ENCODE measurements at regions not wholly inside any gene's neighbourhood (a gene's known extent, or its start where the extent isn't known, plus 50 kb on each side); places are given as distances from the start of the nearest gene placed in this dataset.

DNA sequence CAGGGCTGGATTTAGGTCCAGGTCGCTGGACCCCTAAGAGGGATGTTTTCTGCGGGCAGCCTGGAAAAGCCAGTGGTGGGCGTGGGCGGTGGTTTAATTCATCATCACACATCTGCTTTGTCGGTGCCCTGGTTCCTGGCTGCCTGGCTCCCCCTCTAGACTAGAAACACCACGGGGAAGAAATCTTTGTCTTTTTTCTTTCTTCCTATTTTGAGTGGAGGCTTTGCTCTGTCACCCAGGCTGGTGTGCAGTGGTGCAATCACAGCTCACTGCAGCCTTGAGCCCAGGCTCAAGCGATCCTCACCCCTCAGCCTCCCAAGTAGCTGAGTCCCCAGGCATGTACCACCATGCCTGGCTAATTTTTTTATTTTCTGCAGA, 86.6 kb upstream of the LINC01488 start:
- DNase-seq = no peak

DNA sequence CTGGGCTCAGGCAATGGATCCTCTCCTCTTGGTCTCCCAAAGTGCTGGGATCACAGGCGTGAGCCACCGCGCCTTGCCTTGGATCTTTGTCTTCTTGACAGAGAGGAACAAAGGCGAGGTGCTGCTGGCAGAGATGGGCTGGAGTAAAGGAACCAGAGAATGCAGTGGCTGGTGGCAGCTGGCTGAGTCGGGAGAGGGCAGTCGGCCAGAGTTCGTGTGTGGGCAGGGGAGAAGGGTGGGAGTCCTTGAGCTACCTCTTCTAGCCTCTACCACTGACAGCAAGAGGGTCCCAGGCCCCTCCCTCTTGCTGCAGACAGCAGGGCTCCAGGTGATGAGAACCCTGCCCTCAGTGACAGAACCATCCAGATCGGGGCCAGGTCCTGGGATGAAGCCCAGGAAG, 86.2 kb upstream of the LINC01488 start:
- DNase-seq = no peak

DNA sequence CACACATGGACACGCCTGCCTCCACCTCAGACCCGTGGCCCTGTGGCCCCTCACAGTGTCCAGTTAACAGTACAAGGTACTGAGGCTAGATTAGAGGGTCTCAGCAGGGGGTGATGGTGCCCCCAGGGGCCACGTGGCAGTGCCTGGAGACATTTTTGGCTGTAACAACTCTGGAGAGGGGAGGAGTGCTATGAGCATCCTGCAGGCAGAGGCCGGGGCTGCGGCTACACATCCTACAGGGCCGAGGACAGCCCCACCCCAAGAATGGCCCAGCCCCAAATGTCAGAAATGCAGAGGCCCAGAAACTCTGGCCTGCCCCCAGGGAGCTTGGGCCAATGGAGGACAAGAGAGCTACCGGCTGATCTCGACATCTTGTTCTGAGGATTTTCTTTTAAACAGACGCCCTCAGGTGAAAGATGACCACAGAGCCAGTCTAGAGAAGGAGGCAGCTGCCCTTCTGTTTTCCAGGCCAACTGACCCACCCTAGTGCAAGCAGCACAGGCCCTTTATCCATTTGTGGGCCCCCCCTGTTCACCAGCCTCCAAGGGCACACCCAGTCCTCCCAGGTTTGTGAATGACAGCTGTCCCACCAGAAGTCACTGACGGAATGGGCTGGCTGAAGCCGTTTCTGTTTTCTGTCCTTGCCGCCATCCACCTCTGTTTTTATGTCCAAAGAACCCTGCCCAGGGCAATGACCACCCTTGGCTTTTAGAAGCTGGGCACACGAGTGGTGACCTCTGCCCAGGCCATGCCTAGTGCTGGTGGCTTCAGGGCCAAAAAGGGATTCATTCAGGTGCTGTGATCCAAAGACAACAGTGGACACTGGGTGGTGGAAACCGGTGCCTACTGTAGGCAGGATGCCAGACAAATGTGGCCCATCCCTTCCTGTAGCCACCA, 85.2 kb upstream of the LINC01488 start:
- no peak for DNase-seq

DNA sequence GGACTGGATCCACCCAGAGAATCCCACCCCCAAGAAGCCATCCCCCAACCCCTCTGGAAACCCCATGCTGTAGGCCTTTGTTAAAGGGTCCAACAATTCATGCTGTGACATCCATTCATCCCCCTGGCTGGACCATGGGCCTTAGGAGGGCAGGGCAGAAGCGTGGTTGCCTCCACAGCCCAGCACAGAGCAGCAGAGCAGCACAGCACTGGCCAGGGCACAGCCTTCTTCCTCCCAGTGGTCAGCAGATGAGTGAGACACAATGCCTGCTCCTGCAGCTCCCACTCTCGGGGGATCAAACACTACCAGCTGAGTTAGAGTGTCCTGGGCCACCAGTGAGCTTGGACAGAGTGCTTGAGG, 84.5 kb upstream of the LINC01488 start:
- no peak for DNase-seq

DNA sequence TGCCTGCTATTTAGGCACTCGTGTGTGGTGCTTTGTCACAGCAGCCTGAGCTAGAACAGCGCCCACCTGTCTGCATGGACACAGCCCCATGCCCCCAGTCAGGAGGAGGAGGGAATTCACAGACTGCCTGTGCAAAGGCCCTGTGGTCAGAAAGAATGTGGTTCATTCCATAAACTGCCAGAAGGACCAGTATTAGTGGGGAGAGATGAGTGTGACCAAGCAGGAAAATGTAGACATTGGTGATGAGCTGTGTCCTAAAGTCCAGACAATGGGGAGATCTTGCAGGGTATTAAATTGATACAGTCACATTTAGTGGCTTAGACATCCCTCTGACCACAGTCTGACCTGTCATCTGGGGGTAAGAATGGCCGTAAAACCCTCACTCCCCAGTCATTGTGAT, 83.7 kb upstream of the LINC01488 start:
- DNase-seq = no peak

DNA sequence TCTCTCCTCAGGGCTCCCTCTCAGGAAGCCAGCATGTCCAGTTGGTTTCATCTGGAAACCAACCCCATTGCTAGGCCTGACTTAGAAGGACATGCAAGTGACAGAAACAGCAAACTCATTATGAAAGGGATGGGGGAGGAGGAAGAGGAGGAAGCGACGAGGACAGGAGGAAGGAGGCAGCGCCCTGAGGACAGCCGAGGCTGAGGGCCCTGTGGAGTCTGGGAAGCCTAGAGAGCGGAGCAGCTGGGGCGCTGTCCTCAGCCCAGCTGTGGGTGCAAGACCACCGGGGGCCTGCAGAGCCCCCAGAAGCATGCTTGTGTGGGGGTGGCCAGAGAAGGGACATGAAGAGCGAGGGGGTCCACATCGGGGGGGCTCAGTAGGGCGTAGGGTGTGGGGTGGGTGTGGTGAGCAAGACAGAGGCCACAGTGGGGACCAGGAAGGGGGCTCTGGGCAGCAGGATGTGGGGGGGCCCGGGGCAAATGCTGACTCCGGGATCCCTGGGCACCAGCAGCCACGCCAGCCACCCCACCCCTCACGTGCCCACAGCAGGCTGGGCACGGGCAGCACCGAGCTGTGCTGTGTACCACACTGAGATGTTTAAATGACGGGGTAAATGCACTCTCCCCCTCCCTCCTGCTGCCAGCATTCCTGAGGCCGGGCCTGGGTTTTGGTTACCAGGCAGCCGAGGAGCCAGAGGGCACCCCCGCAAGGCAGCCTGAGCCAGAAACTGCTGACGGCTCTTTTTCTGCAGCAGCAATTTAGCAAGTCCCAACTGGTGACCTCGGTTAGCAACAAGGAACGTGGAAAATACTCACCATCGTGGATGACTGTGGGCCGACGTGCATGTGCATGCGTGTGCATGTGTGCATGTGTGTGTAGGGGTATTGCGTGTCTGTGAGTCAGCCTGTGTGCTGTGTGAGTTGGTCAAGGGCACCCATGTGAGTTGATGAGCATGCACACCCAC, 82.7 kb upstream of the LINC01488 start:
- DNase-seq = no peak

DNA sequence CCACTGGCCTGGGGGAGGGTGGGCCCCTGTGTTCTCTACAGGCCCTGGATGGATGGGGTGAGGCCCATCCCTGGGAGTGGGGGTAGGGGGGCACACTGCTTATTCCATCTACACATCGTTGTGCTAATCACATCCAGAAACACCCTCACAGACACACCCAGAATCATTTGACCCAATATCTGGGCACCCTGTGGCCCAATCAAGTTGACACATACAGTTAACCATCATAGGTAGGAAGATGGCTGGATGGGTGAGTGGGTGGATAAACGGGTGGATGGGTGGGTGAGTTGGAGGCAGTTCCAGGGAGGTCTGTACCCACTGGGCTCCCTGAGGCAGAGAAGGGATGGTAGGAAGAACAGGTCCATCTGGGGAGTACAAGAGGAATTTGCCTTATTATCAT, 81.3 kb upstream of the LINC01488 start:
- DNase-seq = no peak

DNA sequence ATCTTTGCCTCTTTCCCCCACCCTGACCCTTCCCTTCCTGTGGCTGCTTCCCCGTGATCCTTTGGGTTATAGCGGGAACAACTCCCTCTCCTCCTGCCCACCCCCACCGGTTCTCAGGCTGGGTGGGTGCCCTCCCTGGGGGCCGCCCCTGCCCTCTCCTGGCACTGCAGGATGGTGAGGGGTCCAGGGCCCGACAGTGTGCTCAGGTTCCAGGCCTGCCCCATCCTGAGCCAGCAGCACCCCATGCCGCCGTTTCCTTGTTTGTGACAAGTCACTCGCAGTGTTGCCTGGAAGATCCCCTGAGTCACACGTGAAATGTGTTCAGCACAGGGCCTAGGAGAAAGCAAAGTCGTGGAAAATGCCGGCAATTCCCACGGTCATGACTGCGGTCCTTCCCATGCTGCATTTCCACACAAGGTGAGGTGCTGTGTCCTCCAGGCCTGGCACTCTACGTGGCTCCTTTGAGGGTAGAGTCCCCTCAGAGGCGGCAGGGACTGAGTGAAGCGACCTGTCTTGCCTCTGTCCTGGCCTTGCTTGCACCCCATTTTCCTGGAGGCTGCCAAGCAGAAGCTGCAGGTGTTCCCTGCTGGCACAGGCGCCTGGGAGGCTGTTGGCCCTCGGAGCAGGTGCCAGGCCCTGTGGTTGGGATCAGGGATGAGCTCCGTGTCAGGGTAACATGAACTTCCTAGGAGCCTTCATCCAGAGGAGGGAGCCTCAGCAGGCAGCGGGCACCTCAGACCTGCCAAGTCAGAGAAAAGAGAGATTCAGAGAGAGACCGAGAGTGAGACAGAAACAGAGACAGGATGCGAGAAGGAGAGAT, 80.5 kb upstream of the LINC01488 start:
- no peak for DNase-seq

DNA sequence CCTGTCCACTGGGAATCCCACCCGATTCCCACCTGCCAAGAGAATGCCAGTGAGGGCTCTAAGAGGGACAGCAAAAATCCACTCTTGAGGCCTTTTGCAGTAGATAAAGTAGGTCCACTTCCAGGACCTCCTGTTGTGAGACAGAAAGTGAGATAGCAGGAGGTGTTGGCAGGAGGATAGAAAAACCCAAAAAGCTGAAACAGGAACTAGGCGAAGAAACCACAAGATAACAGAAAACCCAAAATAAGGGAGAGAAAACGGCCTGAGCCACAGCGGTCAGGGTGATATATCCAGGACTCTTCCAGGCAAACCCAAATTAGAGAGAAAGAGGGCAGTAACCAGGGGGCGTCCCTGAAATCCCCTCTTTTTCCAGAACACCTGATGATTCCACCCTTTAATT, 79.7 kb upstream of the LINC01488 start:
- DNase-seq = peak; percentile 86

DNA sequence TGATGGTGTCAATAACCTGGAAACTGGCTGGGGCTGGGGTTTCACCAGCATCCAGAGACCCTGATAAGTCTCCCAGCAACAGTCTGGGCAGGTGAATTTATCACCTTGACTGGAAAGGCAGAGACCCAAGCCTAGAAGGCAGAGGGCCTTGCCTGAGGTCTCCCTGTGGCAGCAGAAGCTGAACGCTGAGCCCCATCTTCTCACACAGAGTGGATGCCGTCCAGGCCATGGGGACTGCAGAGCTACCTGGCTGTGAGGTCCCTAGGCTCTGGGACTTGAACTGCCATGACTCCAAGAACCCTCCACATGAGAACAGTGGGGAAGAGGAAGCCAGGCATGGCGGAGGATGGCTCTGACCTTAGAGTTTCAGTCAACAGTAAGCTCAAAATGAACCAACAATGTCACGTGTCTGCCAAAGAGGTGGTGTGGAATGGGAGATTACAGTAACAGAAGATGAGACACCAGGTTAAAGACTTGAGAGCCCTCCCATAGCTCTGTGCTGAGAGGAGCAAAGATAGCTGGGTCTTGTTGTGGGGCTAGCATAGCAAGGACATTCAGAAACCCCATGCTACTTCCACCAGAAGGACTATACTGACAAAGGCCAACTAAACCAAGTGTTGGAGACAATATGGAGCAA, 79.1 kb upstream of the LINC01488 start:
- peak; percentile 46 for DNase-seq

DNA sequence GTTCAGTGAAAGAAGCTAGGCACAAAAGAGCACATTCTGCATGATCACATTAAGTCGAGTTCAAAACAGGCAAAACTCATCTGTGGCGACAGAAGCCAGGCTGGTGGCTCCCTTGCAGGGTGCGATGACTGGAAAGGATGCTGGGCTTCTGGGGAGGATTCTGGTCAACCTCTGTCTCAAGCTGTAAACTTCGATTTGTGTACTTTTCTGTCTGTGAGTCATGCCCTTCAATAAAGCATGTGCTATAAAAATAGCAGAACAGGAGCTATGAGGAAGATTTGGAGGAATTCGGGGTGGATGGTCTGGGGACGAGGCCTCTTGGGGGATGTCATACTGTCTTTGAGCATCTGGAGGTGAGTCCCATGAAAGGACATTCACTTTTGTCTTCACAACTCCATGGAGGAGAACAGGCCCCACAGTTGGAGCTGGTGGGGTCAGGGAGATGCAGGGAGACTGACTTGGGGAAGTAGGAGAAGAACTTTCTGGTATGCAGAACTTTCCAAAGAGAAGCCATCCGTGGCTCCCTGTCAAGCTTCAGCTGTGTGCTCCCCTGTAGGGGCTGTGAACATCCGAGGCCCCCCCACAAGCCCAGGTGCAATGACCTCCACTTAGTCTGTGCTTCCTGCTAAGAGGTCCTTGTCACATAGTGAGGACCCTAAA, 77.8 kb upstream of the LINC01488 start:
- no peak for DNase-seq

DNA sequence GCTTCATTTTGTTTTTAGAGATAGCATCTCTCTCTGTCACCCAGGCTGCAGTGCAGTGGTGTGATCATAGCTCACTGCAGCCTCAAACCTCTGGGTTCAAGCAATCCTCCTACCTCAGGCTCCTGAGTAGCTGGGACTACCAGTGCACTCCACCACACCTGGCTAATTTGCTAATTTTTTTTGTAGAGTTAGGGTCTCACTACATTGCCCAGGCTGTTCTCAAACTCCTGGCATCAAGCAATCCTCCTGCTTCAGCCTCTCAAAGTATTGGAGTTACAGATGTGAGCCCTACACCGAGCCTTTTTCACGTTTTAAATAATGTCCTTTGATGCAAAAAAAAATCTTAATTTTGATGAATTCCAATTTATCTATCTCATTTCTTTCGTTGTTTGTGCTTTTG, 75.4 kb upstream of the LINC01488 start:
- no peak for DNase-seq

DNA sequence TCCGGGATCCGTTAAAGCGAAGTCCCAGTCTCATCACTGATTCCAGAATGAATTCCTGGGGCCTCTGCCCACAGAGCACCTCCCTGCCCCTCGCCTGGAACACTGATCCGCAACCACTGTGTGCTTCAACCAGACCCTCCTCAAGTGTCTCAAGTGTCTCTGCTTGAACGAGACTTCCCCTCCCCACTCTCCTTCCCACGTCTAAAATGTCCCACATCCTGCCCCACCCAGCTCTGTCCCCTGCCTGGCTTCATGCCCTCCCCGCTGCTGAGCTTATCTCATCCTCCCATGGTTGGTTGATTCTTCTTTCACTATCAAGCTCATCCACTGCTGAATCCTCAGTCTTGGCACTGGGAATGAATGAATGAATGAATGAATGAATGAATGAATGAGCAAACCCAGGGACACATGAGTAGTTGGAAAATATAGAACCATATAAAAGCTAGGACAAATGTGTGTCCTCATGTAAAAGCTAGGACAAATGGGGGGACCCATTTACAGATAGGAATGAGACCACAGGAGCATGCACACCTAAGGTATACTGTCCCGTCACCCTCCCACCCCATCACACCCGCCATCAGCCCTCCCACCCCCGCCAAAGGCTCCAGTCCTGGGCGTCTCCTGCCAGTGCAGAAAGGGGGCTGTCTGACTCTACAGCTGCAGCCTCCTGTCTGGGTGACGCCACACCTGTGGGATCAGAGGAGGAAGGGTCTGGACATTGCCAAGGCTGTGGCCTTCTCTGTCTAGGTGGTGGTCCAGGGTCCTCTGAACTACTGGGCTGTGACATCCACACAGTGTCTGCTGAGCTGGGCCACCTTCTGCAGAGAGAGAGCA, 71.4 kb upstream of the LINC01488 start:
- DNase-seq = peak; percentile 93

DNA sequence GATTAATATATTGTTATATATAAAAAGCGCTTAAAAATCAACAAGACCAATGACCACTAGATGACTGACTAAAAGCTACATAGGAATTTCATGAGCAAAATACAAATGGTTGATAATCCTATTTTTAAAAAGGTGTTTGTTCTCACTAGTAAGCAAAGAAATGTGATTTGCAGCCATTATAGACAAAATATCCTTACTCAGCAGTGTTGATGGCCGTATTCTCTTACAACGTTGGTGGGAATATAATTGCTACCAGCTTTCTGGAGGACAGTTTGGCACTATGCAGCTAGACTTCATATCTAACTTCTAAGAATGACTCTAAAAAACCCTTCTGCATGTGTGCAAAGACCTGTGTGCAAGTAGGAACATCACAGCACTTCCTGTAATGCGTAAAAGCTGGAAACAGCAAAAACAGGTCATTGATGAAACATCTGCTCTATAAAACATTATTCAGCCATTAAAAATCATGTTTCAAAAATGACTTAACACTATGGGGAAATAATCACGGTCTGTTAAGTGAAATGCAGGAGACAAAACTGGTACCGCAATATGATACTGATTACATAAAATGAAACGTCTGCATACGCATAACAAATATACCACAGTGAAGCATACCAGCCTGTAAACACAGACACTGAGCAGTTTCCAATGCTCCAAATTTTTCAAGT, 70.1 kb upstream of the LINC01488 start:
- no peak for DNase-seq

DNA sequence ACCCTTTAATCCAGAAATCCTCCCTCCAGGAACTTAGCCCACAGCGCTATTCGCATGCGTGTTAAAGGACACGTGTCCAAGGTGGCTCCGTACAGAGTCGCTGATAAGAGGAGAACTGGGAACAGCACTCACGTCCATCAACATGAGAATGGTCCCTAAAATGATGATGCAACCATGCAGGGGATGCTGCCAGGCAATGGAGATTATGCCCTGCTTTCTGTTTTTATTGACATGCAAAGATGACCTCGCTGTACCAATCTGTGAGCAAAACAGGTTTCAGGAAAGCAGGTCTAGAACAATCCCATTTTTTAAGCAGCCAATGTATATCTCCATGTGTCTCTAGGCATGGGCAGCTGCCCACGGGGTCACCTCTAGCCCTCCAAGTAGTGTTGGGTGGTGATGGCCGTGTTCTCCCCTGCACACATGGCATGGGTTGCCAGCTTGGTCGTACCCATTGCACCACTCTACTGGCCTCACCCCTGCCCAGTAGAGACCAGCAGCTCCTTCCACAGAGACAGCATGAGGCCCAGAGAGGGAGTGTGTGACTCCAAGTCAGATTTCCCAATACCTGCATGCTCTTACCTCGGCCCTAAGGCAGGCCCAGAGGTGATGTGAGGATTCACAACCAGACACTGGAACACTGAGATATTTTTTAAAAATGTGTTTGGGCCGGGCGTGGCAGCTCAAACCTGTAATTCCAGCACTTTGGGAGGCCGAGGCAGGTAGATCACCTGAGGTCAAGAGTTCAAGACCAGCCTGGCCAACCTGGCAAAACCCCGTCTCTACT, 68.3 kb upstream of the LINC01488 start:
- DNase-seq = no peak

DNA sequence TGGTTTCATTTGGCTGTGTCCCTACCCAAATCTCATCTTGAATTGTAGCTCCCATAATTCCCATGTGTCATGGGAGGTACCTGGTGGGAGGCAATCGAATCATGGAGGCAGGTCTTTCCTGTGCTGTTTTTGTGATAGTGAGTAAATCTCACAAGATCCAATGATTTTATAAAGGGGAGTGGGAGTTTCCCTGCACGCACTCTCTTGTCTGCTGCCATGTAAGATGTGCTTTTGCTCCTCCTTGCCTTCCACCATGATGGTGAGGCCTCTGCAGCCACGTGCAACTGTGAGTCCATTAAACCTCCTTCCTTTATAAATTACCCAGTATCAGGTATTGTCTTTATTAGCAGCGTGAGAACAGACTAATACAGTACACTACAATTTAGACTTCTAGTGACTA, 67.5 kb upstream of the LINC01488 start:
- DNase-seq = no peak

DNA sequence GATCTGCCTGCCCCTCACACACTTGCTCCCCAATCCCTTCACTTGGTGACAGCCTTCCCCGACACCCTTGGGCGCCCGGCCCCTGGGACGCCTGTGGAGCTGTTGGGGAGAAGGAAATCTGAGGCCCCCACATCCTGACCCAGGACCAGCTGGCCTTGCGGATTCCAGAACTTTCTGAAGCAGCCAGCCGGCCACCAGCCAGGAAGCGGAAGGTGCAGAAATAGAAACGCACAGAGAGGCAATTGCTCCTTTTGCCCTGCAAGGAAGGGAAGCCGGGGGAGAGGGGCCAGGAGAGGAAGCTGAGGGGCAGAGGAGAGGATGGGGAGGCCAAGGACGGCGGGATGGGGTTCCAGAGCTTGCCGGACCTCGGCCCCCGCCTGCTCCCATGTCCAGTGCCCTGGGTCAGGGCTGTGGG, 66.7 kb upstream of the LINC01488 start:
- DNase-seq = no peak

DNA sequence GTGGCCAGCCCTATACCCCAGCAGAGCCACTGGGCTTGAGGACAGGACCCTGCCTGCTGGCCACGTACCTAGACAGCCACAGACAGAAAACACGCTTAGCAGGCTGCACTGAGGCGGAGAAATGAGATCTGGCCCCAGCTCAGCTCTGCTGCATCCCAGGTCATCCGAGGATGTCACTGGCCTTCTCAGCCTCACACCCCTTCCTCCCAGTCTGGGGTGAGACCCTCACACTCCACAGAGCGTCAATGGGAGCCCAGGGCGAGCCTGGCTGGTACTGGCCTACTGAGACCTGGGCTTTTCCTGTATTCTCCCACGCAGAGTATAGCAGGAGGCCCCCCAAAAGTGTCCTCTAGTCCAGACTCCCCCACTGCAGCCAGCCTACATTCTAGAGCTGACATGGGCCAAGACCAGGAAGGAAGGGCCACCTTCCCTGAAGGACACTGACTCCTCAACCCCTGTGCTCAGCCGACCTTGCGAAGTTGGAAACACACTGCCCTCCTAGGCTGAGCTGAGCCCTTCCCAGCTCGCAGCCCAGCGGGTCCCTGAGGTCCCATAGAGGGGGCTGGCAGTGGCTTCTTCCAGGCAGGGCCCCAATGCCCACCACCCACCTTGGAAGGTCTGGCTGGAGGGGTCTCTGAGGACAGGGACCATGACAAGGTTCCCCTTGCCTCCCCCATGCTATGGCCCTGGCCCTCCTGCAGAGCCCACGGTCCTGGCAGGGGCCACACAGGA, 65.9 kb upstream of the LINC01488 start:
- no peak for DNase-seq

DNA sequence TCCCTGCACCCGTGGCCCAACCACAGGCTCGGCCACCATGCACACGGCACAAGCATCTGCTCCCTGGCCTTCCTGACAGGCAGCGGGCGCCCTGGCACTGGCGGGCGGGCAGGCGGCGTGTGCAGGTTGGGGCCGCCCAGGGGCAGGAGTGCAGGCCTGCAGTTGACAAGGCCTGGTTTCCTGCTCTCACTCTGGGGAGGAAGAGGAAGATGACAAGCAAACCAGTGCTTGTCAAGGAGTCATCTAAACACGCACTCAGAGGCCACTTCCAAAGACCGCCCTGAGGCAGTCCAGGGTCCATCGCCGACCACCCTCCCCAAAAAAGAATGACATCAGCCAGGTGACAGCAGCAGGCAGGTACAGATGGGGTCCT, 65.3 kb upstream of the LINC01488 start:
- DNase-seq = no peak

Measured in hematopoietic multipotent progenitor cell treated with erythropoietin and hydrocortisone succinate and interleukin-3 and kit ligand, for 8 days (in vitro differentiated cells).